T1000 (cell line): ENCODE measurements at regions not wholly inside any gene's neighbourhood (a gene's known extent, or its start where the extent isn't known, plus 50 kb on each side); places are given as distances from the start of the nearest gene placed in this dataset.
A peak's percentile ranks its signal among the peaks of the same experiment; 100 is the strongest.

Source experiments
- DNase-seq: peaks from one replicate; lab custom pipeline; 2025; ENCODE audit warnings: mixed read lengths; lab: John Stamatoyannopoulos, UW

DNA sequence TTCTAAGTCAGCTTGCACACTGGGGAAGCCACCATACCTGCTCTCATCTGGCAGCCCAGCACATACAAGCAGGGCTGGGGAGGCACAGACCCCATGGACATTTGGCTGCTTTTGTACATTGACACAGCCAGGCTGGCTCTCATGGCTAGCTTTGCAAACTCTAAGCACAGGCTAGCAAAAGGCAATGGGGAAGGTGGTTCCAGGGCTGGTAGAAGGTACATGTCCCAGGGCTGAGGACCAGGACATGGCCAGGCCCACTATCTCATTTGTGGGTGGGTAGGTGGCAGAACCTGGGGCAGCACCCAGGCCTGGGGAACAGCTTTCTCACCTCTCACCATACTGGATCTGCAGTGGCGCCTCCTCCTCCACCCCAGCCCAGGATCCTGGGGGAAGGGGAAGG, 90.9 kb downstream of the HS1BP3 start:
- DNase-seq: no peak

DNA sequence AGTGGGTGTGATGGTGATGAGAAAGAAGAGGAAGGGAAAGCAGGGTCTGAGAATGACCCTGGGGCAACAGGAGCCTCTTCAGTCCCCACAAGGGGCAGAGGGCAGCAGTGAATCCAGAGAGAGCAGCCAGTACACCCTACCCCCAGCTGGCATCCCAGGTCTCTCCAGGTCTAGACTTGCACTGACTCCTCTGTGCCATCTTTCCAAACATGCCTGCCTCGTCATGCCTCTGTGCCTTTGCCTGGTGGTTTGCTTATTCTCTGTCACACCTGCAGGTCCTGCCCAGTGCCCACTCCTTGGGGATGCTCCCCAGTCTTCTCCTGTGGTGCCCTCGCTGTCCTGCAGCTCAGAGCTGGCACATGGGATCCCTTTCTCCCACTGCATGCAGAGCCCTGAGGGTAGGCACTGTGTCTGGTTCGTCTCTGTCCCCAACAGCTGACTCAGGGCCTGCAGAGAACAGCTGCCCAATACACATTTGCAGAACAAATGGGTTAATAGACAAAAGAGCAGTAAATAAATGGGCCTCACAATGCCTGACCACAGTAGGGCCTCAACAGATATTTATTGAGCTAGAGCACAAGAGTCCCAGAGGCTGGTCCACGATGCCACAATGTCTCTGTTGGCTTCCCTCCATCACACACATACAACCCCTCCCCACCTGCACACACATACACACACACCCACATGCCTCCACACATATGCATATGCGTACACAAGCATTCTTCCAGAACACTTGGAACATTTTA, 89.8 kb downstream of the HS1BP3 start:
- DNase-seq: no peak

DNA sequence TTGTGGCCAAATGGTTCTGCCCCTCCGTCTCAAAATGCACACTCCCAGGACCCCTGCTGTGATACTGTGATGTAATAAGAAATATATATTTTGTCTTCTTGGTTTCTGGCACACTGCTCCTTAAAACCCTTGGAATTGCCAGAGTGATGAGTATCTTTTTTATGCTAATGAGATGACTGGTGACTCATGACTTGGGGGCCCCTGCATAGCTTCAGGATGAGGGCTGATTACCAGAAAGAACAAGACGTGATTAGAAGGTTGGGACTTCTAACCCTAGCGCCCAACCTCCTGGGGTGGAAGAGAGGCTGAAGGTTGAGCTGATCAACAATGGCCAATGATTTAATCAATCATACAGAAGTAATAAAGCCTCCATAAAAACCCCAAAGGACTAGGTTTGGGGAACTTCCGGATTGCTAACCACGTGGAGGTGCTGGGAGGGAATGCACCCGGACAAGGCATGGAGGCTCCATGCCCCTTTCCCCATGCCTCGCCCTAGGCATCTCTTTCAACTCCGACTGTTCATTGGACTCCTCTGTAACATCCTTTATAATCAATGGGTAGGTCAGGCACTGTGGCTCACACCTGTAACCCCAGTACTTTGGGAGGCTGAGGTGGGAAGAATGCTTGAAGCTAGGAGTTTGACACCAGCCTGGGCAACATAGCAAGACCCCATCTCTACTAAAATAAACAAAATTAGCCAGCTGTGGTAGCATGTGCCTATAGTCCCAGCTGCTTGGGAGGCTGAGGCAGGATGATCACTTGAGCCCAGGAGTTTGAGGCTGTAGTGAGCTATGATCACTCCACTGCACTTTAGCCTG, 89.1 kb downstream of the HS1BP3 start:
- DNase-seq: peak; percentile 40

DNA sequence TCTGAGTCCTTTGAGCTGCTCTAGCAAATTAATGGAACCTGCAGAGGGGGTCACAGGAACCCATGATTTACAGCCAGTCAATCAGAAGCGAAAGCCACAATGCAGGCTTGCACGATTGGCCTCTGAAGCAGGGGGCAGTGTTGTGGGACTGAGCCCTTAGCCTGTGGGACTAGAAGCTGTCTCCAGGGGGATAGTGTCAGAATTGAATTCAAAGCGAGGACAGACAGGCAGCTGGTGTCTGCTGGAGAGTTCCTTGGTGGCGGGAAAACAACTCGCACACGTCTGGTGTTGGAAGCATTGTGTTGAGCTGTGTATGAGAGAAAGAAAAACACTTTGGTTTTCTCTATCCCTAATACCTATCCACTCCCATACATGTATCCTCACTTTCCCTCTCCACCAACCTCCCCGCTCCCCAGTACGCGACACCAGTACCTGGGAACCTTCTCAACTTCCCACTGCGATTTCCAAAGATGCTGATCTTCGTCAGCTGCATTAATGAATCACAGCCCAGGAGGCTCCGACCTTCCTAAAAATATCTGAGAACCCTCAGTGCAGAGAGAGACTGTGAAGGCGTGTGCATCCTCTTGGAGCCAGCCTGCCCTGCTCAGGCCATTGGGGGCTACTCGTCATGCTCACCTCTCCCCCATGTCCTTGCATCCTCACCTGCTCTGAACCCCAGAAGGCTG, 88.2 kb downstream of the HS1BP3 start:
- no peak for DNase-seq

DNA sequence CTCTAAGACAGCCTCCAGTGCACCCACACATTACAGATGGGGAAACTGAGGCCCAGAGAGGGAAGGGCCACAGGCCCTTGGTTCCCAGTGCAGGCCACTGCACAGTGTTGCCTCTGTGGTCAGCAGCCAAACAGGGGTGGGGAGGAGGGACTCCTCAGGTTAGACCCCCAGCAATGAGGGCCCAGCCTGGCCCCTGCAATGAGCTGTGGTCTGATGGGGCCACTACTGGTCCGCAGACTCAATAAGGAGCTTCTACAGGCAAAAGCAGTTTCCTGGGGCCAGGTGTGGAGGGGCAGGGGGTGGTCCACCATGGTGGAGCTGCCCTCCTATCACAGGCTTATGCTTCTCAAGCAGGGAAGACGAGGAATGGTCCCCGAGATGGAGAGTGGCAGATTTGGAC, 87.6 kb downstream of the HS1BP3 start:
- no peak for DNase-seq

DNA sequence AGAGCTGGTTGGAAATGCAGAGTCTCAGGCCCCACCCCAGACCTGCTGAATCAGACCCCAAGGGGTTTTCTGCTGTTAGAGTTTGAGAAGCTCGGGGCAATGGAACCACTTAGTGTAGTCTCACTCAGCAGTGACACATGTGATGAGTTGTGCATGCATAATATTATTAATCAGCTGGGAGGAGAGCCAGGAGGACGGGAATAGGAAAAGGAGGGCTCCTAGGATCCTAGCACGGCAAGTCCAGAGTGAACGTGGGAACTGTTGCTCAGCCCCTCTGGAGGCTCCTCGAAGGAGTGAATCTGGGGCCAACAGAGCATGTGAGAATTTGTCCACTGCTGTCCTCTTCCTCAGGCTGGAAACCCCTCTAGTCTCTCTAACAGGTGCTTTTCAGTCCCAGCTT, 87.1 kb downstream of the HS1BP3 start:
- no peak for DNase-seq

DNA sequence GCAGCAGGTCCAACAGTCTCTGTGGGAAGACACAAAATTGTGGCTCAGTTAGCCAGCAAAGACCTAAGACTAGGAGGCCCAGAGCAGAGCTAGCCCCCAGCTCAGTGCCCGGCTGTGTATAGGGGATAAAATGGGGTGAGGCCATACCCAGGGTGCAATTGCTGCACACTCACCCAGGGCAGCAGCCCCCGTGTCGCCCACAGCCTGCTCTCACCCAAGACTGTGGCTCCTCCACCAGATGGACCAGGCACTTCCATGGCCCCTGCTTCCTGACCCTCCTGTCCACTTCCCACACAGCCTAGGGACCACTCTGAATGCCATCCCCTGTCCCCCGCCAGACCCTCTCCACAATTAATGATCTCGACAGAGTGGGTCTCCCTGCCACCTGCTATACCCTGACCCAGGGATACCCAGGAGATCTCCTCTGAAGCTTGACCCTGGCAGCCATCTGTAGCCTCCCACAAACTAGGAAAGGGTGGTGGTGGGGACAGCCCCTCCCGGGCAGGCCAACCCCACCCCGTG, 85.7 kb downstream of the HS1BP3 start:
- no peak for DNase-seq

DNA sequence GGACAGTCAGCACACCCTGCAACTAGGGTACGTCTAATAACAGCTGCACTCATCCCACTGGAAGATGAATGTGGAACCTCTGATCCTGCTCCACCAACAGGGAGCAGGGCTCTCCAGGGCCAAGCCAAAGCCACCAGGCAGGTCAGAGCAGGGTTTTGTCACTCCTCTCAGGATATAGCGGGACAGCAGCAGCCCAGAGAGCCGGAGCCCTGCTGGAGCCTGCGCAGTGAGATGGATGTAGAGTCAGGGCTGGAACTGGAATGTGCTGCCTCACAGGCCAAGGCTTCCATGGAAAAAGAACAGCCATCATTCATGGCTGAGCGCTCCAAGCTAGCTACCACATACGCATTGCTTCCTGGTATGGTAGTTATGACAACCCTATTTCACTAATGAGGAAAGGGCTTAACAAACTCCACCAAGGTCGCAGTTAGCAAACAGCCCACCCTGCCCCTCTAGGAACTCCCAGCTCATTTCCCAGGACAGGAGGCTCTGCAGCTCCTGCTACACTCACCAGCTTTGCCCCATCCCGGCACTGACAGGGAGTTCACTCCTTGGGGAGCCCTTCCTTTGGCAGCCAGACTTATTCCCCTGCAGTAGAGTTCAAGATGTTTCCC, 85.2 kb downstream of the HS1BP3 start:
- DNase-seq: no peak

DNA sequence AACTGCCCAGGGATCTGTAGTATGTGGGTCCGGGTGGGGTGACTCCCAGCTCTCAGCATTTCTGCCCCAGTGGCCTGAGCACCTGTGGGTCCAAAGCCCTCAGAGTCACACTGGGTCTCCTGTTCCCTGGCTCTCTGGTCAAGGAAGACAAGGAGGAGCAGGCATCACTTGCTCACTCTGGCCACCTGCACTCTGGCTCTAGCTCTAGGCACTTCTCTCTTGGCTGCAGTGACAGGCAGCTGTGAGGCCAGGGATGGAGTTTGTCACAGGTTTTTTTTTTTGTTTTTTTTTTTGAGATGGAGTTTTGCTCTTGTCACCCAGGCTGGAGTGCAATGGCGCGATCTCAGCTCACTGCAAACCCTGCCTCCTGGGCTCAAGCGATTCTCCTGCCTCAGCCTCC, 84.6 kb downstream of the HS1BP3 start:
- no peak for DNase-seq

DNA sequence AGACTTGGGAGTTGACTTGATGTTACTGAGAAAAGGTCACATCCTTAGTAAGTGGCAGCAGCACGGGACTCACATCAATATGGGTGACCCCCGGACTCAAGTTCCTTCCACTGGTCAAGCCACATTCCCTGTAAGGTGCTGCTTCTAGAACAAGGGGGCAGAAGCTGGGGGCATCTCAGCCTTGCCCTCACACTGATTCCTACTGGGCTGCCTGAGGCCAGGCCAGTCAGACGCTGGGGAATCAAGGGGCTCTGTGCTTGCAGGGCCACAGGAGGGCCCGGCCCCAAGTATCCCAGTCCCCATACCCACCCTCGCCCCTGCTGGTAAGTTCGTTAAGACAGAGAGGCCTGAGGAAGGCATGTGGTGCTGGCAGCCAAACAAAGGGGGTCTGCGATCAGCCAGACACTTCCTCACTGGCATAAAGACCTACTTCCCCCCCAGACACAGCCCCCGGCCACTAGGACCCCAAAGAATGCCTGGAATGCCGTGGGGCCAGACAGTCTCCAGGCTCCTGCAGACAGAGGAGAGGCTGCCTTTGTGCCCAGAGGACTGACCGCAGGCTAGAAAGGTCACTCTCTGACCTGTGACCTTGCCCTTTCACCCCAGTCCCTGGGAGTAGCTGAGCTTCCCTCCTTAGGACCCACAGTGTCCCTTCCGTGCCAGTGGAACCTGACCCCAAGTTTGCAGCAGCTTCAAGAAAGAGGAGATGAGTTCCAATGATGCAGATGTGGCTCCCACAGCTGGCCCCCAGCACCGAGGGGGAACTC, 83.6 kb downstream of the HS1BP3 start:
- DNase-seq: no peak
